ENCODE measurements at regions not wholly inside any gene's neighbourhood (a gene's known extent, or its start where the extent isn't known, plus 50 kb on each side); places are given as distances from the start of the nearest gene placed in this dataset.

DNA sequence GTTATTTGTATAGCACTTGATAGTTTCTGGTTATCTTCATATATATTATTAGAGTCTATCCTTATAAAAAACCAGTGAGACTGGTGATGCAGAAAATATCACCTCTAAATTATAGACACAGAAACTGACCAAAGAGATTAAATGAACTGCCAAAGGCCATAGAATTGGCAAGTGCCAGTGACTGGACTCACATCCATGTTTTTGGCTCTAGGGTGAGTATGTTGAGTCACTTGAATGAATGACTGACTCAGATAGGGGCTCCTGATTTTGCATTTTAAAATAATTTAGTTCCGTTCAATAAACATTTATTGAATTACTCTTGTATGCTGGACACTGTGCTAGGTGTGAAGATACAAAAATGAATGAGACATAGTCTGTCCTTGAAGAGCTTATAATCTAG lies 70.7 kb downstream of the NR2F1 start (continued):
- TF ChIP-seq SMC3 (IDR thresholded peaks at IDR 0.05; ENCODE audit: borderline replicate concordance, low read length) = no peak

- no peak for TF ChIP-seq PML (IDR thresholded peaks at IDR 0.05; ENCODE audit: low read length)
- TF ChIP-seq KAT2A (conservative IDR thresholded peaks at IDR 0.05; ENCODE audit: control insufficient read depth, low read depth, low read length) = no peak
- TF ChIP-seq BCLAF1 (IDR thresholded peaks at IDR 0.05) = no peak
- WGBS (ENCODE audit: insufficient coverage, insufficient replicate concordance, low lambda C conversion rate, missing lambda C conversion rate) = 93% methylated on average over 1 of the region's 1 CpG
These were observed 66.3 kb downstream of the NR2F1 start for GRCh38 chr5:93649234-93649900.

More at GRCh38 chr5:93649234-93649900, 66.3 kb downstream of the NR2F1 start:
- ChIA-PET RAD21 (ENCODE audit: unreplicated experiment) (no interaction called here), CTCF (no interaction called here), SMC1A (ENCODE audit: uncharacterized antibody, unreplicated experiment) (interaction anchor here (1.1 to 1.5 kb wide), 2 partner anchors 9 to 151 kb away, joined by 3 to 5 read pairs; no protein-coding TSS in a partner anchor), POLR2A (interaction anchor here (0.7 to 1.2 kb wide), 2 partner anchors 9 to 18 kb away, joined by 3 read pairs; no protein-coding TSS in a partner anchor)
- no peak for DNase-seq (ENCODE audit: low read depth, low spot score)
- no peaks in the 10 kb centered on the region for H3K27me3 ChIP-seq (replicated peaks in 1 of 2; ENCODE audit: control insufficient read depth in 2 of 2, insufficient read depth in 2 of 2, low read length in 1 of 2)
- no peaks in the 10 kb centered on the region for H4K20me1 ChIP-seq (ENCODE audit: control insufficient read depth, insufficient read depth)
- no peak for FAIRE-seq
- H3K27ac ChIP-seq (ENCODE audit: control insufficient read depth, insufficient read depth) = no peak overlapping the region
- no peak overlapping the region for H2AFZ ChIP-seq (ENCODE audit: control insufficient read depth, low read depth, low read length)
- intact Hi-C loops (cut with micrococcal nuclease; ENCODE audit: unreplicated experiment) = no loop called here
- in situ Hi-C loops (cut with MboI) = no loop called here
- H3K4me3 ChIP-seq = no peak overlapping the region
- BruUV-seq (replicated peaks) = no TSS peak
- no peaks in the 10 kb centered on the region for H3K36me3 ChIP-seq (ENCODE audit: control insufficient read depth in 2 of 2, insufficient read depth in 2 of 2, low read length in 1 of 2)
- H3K4me2 ChIP-seq (ENCODE audit: control insufficient read depth, insufficient read depth) = no peak overlapping the region
- H3K9ac ChIP-seq (ENCODE audit: control insufficient read depth, insufficient read depth, low read length) = no peak overlapping the region
- H3K79me2 ChIP-seq (ENCODE audit: control insufficient read depth, insufficient read depth, low read length) = no peaks in the 10 kb centered on the region
- no peak for ATAC-seq
- H3K4me1 ChIP-seq (ENCODE audit: control insufficient read depth, insufficient read depth, low read length) = no peaks in the 10 kb centered on the region
- H3K9me3 ChIP-seq (replicated peaks; ENCODE audit: control insufficient read depth, insufficient read depth, low read length) = no peaks in the 10 kb centered on the region; the same call in 1 of the 3 replicates

All from GM12878 (cell line).